ENCODE measurements at regions not wholly inside any gene's neighbourhood (a gene's known extent, or its start where the extent isn't known, plus 50 kb on each side); places are given as distances from the start of the nearest gene placed in this dataset.
A peak's percentile ranks its signal among the peaks of the same experiment; 100 is the strongest.

- DNase-seq = no peak
These were observed 108.9 kb upstream of the STXBP5 start for GRCh38 chr6:147095316-147095715.

DNA sequence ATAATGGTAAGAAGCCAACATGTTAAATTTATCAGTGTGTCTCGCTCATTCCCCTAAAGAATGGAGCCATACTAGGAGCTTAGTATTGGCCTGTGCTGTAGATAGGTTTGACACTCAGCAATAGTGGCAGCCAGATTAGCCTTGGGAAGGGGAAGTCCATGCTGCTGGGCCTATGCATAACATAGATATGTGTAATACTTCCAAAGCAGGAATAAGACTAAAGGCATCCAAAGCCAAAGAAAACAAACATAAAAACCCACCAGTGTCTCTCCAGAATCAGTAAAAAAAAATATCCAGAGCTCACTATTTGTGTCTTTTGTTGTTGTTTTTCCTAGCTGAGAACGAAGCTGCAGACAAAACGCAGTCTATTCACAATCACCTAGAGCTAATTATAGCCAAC is 104.2 kb upstream of the STXBP5 start:
- no peak for DNase-seq

- DNase-seq = no peak
These were observed 101.2 kb upstream of the STXBP5 start for GRCh38 chr6:147103007-147103406.

- DNase-seq = peak; percentile 24 to 43
These were observed 100.5 kb upstream of the STXBP5 start for GRCh38 chr6:147103694-147104093.

DNA sequence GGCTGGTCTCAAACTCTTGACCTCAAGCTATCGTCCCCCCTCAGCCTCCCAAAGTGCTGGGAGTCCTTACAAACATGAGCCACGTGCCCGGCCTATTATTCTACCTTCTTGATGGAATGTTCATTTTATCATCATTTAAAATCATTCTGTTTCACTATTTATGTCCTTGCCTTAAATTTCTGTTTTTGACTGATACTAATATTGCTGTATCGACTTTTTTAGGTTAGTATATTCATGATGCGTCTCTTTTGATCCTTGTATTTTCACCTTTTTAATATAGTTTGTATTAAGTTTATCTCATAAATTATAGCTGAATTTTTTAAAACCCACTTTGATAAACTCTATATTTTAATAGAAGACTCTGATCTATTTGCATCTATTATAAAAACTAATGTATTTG is 98.4 kb upstream of the STXBP5 start:
- no peak for DNase-seq

GRCh38 chr6:147106759-147107401 is 97.3 kb upstream of the STXBP5 start:
- DNase-seq = peak; percentile 75 to 80

- no peak for DNase-seq
These were observed 95.8 kb upstream of the STXBP5 start for GRCh38 chr6:147108259-147108910.

- DNase-seq = no peak
These were observed 94.5 kb upstream of the STXBP5 start for GRCh38 chr6:147109707-147110106.

- DNase-seq = no peak
These were observed 88.2 kb upstream of the STXBP5 start for GRCh38 chr6:147116056-147116455.

- DNase-seq = peak; percentile 98
These were observed 87.2 kb upstream of the STXBP5 start for GRCh38 chr6:147117011-147117410.

DNA sequence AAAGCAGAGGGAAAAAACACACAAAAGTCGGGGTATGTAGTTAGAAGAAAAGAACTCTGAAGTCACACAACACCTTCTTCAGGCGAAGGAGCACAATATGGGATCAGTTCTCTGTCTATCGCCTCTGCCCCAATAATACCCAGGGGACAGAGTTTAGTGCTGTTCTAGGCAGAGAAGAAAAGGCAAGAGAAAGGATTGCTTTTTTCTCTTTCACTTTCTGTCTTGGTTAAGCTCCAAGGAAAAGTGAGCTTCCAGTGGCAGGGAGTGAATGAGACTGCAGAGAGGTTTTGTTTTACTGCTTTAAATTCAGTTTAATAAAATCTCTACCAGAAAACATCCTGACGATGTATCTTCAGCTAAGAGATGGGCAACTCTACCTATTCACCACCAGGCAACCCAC is 86.6 kb upstream of the STXBP5 start:
- DNase-seq = no peak

- DNase-seq = no peak
These were observed 84.9 kb upstream of the STXBP5 start for GRCh38 chr6:147119310-147119709.

DNA sequence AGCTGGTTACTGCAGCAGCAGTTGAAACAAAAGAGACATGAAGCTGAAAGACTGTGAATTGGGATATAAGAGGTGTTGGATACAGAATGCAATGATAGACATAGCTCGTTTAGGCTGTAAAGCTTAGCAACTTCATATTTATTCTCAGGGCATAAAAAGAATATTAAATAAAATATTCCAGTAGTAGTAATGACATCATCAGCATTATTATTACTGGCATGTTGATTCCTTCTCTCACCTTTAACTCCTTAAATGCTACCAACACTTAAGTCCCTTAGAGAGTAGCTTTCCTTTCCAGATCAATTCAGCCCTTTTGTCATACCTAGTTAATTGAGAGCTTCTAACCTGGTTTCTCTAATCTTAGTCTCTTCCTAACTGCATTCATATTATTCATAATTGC is 81.4 kb upstream of the STXBP5 start:
- no peak for DNase-seq

DNA sequence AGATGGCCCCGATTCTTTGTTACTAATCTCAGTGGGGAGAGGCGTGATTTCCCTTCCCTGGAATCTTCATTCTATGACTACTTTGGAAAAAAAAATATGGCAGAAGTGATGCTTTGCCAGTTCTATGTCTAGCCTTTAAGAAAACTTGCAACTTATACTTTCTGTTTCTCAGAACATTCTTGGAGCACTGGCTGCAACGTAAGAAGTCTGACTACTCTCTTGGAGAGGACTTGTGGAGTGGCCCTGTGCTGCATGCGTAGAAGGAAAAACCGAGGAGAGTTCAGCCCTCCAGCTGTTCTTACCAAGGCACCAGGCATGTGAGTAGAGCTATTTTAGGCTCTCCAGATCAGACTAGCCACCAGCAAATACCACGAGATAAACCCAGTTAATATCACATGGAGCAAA is 77.6 kb upstream of the STXBP5 start:
- DNase-seq = no peak

DNA sequence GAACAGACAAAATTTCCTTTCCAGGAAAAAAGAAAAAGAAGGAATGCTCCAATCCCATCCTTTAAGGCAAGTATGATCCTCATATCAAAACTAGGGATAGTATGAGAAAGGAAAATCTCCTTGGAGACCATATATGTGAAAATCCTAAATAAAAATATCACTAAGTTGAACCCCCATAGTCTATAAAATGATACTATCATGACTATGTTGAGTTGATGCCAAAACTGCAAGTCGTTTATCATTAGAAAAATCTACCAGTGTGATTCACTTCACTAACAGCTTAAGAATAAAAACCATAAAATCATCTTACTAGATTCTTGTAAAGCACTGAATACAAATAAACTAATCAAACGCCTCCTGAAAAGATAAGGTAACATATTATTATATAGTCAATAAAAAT is 76.6 kb upstream of the STXBP5 start:
- no peak for DNase-seq

- DNase-seq = no peak
These were observed 76.2 kb upstream of the STXBP5 start for GRCh38 chr6:147128056-147128455.

- peak; percentile 98 for DNase-seq
These were observed 72.6 kb upstream of the STXBP5 start for GRCh38 chr6:147131532-147132128.

DNA sequence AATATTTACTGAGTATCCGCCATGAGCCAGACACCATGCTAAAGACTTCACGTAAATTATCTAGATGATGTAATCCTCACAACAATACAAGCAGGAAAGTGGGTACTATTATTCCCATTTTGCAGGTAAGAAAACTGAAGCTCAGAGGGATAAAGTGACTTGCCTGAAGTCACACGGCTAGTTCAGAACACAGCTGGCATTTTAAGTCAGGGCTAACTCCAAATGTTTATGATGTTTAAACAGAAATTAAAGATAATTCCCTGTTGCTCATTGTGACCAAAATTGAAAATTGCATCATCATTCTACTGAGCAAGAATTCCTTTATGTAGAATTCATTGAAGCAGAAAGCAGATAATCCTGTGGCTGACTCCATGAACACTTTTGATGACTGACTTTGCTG is 71.3 kb upstream of the STXBP5 start:
- DNase-seq = no peak

- no peak for DNase-seq
These were observed 70.5 kb upstream of the STXBP5 start for GRCh38 chr6:147133669-147134068.

- DNase-seq = peak; percentile 100
These were observed 69.0 kb upstream of the STXBP5 start for GRCh38 chr6:147135211-147135681.

DNA sequence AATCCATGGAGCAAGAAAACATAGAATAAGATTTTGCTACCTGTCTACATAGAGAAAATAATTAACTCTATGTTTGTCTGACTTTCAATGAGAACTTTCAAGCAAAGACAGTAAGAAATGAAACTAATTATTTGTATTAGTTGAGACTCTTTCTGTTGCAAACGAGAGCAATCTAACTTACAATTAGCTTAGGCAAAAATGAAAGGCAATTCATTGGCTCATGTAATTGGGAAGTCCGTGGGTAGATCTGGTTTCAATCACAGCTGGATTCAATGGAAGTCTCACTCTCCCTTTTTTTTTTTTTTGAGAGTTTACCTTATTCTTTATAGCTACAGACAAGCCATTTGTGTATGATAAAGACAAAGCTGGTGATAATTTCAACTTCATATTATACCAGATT is 68.2 kb upstream of the STXBP5 start:
- no peak for DNase-seq

- DNase-seq = no peak
These were observed 66.2 kb upstream of the STXBP5 start for GRCh38 chr6:147137986-147138385.

- no peak for DNase-seq
These were observed 65.4 kb upstream of the STXBP5 start for GRCh38 chr6:147138835-147139234.

DNA sequence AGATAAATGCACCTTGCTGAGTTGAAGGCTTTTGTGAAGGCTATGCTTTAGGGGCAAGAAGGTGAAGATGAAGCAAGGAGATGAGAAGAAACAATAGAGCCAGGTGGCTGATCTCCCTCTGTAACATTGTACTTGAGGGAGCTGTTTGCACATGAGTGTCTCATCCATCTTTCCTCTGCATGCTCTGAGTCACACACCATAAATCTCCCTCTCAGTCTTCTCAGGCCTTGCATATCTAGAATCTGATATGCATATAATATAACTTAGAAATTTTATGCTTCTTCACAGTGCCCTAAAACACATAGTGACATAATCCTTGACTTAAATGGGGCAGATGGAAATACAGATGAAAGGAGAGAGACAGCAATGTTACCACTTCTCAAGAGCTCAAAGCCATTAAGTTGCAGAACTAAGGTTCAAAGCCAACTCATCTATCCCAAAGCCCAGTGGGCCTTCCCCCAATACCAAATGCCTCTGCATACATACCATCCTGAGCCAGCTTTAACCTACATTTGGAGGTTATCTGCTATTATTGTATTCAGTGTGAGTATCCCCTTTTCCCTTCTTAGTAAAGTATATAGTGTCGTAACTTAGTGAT is 62.4 kb upstream of the STXBP5 start:
- no peak for DNase-seq
